Loucy (cell line): ENCODE measurements at regions not wholly inside any gene's neighbourhood (a gene's known extent, or its start where the extent isn't known, plus 50 kb on each side); places are given as distances from the start of the nearest gene placed in this dataset.

Source experiments
- CTCF ChIP-seq: fragments of 200-600 bp; sonication (generic); conservative IDR thresholded peaks from 2 replicates; pipeline ENCODE4 v1.5.1; 2014; ENCODE audit warnings: mild to moderate bottlenecking, antibody characterized with exemption, low read length
- EZH2phosphoT487 ChIP-seq: fragments of 200-600 bp; IDR thresholded peaks from 2 replicates; pipeline ENCODE4 v1.6.1; 2018; ENCODE audit warnings: antibody characterized with exemption, mild to moderate bottlenecking, moderate library complexity, borderline replicate concordance

GRCh38 chr7:52018680-52019054, 702.1 kb upstream of the COBL start:
- no peak; the same call in 1 of the 2 replicates for TF ChIP-seq CTCF
- no peak for TF ChIP-seq EZH2phosphoT487
